ENCODE measurements at regions not wholly inside any gene's neighbourhood (a gene's known extent, or its start where the extent isn't known, plus 50 kb on each side); places are given as distances from the start of the nearest gene placed in this dataset.

DNA sequence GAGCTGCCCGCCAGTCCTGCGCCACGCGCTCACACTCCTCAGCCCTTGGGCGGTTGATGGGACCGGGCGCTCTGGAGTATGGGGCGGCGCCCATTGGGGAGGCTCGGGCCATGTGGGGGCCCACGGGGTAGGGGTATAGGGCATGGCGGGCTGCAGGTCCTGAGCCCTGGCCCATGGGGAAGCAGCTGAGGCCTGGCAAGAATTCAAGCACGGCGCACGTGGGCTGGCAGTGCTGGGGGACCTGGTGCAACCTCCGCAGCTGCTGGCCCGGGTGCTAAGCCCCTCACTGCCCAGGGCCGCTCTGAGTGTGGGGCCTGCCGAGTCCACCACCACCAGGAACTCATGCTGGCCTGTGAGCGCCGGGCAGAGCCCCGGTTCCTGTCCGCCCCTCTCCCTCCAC, 229.6 kb upstream of the ZNF608 start:
- TF ChIP-seq, protein P1, sequence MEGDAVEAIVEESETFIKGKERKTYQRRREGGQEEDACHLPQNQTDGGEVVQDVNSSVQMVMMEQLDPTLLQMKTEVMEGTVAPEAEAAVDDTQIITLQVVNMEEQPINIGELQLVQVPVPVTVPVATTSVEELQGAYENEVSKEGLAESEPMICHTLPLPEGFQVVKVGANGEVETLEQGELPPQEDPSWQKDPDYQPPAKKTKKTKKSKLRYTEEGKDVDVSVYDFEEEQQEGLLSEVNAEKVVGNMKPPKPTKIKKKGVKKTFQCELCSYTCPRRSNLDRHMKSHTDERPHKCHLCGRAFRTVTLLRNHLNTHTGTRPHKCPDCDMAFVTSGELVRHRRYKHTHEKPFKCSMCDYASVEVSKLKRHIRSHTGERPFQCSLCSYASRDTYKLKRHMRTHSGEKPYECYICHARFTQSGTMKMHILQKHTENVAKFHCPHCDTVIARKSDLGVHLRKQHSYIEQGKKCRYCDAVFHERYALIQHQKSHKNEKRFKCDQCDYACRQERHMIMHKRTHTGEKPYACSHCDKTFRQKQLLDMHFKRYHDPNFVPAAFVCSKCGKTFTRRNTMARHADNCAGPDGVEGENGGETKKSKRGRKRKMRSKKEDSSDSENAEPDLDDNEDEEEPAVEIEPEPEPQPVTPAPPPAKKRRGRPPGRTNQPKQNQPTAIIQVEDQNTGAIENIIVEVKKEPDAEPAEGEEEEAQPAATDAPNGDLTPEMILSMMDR (IDR thresholded peaks at IDR 0.05), result no peak
- TF ChIP-seq POLR2AphosphoS2 (conservative IDR thresholded peaks at IDR 0.05; ENCODE audit: low read length), result no peak
- TF ChIP-seq SMC3 (IDR thresholded peaks at IDR 0.05), result no peak
- TF ChIP-seq MAZ (IDR thresholded peaks at IDR 0.05; ENCODE audit: borderline replicate concordance, low read depth, low read length), result no peak
- no peak for TF ChIP-seq POLR2A (IDR thresholded peaks at IDR 0.05; ENCODE audit: low read length)
- TF ChIP-seq KDM5A (IDR thresholded peaks at IDR 0.05), result no peak
- no peak for TF ChIP-seq MYC (IDR thresholded peaks at IDR 0.05; ENCODE audit: borderline replicate concordance, low read length)
- TF ChIP-seq EP300 (IDR thresholded peaks at IDR 0.05), result no peak
- TF ChIP-seq, protein P2, sequence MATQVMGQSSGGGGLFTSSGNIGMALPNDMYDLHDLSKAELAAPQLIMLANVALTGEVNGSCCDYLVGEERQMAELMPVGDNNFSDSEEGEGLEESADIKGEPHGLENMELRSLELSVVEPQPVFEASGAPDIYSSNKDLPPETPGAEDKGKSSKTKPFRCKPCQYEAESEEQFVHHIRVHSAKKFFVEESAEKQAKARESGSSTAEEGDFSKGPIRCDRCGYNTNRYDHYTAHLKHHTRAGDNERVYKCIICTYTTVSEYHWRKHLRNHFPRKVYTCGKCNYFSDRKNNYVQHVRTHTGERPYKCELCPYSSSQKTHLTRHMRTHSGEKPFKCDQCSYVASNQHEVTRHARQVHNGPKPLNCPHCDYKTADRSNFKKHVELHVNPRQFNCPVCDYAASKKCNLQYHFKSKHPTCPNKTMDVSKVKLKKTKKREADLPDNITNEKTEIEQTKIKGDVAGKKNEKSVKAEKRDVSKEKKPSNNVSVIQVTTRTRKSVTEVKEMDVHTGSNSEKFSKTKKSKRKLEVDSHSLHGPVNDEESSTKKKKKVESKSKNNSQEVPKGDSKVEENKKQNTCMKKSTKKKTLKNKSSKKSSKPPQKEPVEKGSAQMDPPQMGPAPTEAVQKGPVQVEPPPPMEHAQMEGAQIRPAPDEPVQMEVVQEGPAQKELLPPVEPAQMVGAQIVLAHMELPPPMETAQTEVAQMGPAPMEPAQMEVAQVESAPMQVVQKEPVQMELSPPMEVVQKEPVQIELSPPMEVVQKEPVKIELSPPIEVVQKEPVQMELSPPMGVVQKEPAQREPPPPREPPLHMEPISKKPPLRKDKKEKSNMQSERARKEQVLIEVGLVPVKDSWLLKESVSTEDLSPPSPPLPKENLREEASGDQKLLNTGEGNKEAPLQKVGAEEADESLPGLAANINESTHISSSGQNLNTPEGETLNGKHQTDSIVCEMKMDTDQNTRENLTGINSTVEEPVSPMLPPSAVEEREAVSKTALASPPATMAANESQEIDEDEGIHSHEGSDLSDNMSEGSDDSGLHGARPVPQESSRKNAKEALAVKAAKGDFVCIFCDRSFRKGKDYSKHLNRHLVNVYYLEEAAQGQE (IDR thresholded peaks at IDR 0.05), result no peak
- TF ChIP-seq, protein P3, sequence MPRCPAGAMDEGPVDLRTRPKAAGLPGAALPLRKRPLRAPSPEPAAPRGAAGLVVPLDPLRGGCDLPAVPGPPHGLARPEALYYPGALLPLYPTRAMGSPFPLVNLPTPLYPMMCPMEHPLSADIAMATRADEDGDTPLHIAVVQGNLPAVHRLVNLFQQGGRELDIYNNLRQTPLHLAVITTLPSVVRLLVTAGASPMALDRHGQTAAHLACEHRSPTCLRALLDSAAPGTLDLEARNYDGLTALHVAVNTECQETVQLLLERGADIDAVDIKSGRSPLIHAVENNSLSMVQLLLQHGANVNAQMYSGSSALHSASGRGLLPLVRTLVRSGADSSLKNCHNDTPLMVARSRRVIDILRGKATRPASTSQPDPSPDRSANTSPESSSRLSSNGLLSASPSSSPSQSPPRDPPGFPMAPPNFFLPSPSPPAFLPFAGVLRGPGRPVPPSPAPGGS (IDR thresholded peaks at IDR 0.05), result no peak
